T-helper 1 cell treated with Interleukin-12 subunit alpha and Interleukin-12 subunit beta and Interleukin-4 antibody, amounts not matched to agents 30 ng/mL and 1 ng/mL, for 36 hours (primary cell): ENCODE measurements at regions not wholly inside any gene's neighbourhood (a gene's known extent, or its start where the extent isn't known, plus 50 kb on each side); places are given as distances from the start of the nearest gene placed in this dataset.
"Not testable (repeated sequence)": the region's sequence is repeated elsewhere in the genome, so short reads cannot be mapped to it uniquely, and the experiment has no call there.

ENCODE experiments used
- intact Hi-C: fragments of 100-400 bp; cut with micrococcal nuclease; formaldehyde crosslinking; loops from one replicate; pipeline ENCODE4 v1.15.1; 2024

- intact Hi-C loops, result no loop called here
These were observed 757.8 kb downstream of the CDH11 start for GRCh38 chr16:64364016-64364415.

- intact Hi-C loops, result no loop called here
These were observed 758.8 kb downstream of the CDH11 start for GRCh38 chr16:64363039-64363438.

GRCh38 chr16:64362193-64362592, 759.7 kb downstream of the CDH11 start:
- intact Hi-C loops, result no loop called here

DNA sequence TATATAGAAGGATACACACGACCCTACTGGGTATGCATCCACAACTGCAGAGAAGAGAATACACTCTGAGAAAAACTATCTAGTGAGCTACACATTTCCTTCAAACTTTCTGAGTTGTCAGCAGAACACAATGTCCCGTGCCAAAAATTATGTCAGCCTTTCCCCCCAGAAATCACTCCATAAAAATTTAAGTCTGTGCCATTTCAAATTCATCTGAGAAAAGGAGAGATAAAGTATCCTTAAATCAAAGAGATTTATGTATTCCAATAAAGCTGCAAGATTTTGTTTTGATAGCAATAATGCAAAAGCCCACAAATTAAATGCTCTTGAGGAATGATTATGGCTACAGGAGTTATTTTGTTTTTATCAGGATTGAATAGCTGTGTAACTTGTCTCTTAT, 760.1 kb downstream of the CDH11 start:
- intact Hi-C loops, result no loop called here

- intact Hi-C loops, result no loop called here
These were observed 763.6 kb downstream of the CDH11 start for GRCh38 chr16:64358291-64358690.

DNA sequence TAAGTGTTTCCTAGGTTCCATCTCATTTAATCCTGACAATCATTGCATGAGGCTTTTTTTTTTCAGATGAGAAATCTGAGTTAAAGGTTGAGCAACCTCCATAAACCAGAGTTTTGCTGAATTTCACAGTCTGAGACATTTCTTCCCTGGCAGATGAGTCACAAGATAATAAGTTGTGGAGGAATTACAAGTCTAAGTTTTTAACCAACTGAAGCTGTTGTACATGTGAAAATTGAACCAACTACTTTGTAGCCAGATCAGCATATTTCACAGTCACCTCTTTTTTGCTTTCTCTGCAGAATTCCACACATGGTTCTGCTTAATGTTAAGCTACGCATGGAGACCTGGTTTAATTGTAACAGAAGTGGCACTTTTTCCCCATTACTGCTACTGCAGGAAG, 765.6 kb downstream of the CDH11 start:
- intact Hi-C loops, result no loop called here

DNA sequence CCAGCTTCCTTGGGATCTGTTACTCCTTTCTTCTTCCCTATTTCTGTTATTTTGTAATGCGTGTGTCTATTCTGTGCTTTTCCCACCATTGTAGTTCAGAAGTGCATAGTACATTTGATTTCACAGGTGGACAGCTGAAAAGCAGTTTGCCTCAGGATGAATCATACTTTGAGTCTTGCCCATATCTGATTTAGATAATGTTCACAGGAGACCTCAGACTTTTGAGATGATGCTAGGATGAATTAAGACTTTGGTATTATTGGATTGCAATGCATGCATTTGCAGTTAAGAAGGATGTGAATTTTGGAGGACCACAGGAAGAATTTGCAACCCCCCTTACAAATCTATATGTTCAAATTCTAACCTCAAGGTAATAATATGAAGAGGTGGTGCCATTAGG, 769.6 kb downstream of the CDH11 start:
- intact Hi-C loops, result no loop called here

GRCh38 chr16:64351121-64351520, 770.7 kb downstream of the CDH11 start:
- intact Hi-C loops, result no loop called here

- intact Hi-C loops, result no loop called here
These were observed 775.8 kb downstream of the CDH11 start for GRCh38 chr16:64346080-64346479.

DNA sequence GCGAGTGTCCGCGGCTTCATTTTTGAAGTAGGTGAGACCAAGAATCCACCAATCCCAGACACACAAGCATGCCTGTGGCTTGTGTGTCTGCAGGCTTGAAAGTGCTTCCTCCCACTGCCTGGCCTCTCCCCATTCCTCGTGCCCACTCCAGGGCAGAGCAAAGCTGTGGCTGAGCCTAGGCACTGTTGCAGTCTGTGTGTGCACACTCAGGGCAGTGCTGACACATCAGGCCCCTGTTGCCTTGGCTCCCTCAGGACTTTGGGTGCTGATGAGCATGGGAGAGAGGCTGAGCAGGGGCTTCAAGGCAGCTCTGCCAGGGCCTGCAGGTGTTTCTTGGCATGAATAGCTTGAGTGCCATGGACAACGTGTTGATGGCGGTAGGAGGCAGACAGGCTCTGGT, 776.7 kb downstream of the CDH11 start:
- intact Hi-C loops, result no loop called here

- intact Hi-C loops, result not testable (repeated sequence)
These were observed 777.9 kb downstream of the CDH11 start for GRCh38 chr16:64343820-64344443.

GRCh38 chr16:64343061-64343819, 778.6 kb downstream of the CDH11 start:
- intact Hi-C loops, result no loop called here

GRCh38 chr16:64341336-64341735, 780.5 kb downstream of the CDH11 start:
- intact Hi-C loops, result not testable (repeated sequence)

DNA sequence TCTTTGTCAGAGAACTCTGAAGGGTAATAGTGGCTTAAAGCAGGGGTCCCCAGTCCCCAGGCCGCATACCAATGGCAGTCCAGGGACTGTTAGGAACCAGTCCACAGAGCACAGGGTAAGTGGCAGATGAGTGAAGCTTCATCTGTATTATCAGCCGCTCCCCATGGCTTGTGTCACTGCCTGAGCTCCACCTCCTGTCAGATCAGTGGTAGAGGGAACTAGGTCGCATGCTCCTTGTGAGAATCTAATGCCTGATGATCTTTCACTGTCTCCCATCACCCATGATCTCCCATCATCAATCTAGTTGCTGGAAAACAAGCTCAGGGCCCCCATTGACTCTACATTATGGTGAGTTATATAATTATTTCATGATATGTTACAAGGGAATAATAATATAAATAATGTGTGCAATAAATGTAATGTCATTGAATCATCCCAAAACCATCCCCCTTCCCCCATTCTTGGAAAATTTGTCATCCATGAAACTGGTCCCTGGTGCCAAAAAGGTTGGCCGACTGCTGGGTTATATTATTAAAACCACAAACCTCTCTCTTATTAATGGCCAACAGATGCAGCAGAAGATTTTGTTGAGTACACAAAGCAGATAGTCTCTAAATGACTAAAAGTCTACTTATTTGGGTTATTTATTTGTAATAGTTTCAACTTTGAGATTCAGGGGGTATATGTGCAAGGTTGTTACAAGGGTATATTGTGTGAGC, 782.7 kb downstream of the CDH11 start:
- intact Hi-C loops, result no loop called here

- intact Hi-C loops, result no loop called here
These were observed 800.0 kb downstream of the CDH11 start for GRCh38 chr16:64321881-64322280.

GRCh38 chr16:64321066-64321465, 800.8 kb downstream of the CDH11 start:
- intact Hi-C loops, result no loop called here

DNA sequence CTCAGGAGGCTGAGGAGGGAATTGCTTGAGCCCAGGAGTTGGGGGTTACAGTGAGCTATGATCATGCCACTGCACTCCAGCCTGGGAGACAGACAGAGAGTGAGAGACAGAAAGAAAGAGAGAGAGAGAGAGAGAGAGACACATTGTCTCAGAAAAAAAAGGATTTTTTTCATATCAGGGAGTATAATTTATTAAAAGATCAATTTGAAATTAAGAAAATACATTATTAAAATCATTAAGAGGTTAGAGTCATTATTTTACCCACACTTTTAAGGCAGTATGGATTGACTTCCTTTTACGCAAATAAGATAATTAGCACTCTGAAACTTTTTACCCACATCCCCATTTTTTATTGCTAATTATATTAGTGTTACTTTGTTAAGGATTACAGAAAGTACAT, 804.3 kb downstream of the CDH11 start:
- intact Hi-C loops, result no loop called here

DNA sequence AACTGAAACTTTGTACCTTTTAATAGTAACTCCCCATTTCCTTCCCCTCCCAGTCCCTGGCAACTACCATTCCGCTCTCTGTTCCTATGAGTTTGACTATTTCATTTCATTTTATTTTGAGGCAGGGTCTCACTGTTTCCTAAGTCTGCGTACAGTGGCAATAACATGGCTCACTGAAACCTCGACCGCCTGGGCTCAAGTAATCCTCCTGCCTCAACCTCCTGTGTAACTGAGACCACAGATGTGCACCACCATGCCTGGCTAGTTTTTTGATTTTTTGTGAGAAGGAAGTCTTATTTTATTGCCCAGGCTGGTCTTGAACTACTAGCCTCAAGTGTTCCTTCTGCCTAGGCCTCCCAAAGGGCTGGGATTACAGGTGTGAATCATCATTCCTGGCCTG, 808.1 kb downstream of the CDH11 start:
- intact Hi-C loops, result no loop called here

GRCh38 chr16:64312980-64313379, 808.9 kb downstream of the CDH11 start:
- intact Hi-C loops, result no loop called here

- intact Hi-C loops, result no loop called here
These were observed 809.6 kb downstream of the CDH11 start for GRCh38 chr16:64312292-64312691.

DNA sequence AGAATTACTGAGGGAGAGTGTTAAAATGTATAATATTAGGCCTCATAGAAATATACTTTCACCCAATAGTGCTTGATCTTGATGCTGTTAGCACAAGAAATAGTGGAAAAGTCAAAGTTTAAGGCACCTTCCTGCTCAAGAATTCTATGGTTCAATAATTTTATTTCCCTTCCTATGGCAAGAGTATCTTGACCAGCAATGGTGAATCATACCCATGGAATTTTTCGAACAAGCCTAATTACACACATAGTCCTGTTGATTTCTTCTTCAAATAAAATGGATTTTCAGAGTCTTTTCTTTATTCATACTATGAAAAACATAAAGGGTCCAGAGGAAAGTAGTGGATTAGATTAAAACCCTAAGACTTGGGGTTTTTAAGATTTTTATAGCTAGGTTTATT, 810.6 kb downstream of the CDH11 start:
- intact Hi-C loops, result no loop called here

DNA sequence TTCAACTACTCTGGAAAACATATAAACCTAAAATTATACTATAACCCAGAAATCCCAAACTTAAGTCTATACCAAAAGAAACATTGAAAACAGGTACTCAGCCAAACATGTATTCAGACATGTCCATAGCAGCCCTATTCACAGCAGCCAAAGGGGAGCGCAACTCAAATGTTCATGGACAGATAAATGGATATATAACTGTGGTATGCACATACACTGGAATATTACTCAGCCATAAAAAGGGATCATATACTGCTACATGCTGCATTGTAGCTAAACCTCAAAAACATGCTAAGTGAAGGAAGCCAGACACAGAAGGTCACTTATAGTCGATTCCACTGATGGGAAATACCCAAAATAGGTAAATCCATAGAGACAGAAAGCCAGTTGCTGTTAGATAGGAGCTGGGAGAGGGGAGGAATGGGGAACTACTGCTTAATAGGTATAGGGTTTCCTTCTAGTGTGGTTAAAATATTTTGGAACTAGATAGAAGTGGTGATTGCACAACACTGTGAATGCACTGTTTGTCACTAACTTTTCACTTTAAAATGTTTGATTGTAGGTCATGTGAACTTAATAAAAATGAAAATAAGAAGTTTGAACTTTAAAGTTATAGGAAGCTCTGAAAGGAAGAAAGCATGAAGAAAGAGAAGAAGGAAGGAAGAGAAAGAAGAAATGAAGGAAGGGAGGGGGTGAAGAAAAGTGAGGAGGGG, 812.3 kb downstream of the CDH11 start:
- intact Hi-C loops, result no loop called here
